CD8-positive, alpha-beta memory T cell (primary cell): ENCODE measurements at regions not wholly inside any gene's neighbourhood (a gene's known extent, or its start where the extent isn't known, plus 50 kb on each side); places are given as distances from the start of the nearest gene placed in this dataset.

Experiments
- CTCF ChIA-PET: fragments of 350-600 bp; sonication (Branson Sonifier 250); formaldehyde crosslinking; loops from one replicate; lab custom pipeline; 2021; ENCODE audit warnings: antibody characterized with exemption; lab: Charles Lee
- POLR2A ChIA-PET: fragments of 350-600 bp; sonication (Branson Sonifier 250); formaldehyde crosslinking; loops from one replicate; lab custom pipeline; 2021; ENCODE audit warnings: antibody characterized with exemption; lab: Charles Lee
- DNase-seq, 5 donors: peaks; one replicate each; pipeline versions ENCODE4 v3.0.0 to v3.0.0-alpha.2; 2020 to 2022; ENCODE audit warnings: mixed read lengths in 1 of 5
- H3K27ac ChIP-seq: one replicate; pipeline ENCODE4 v1.7.0; 2013; ENCODE audit warnings: low read depth, mild to moderate bottlenecking, low read length, moderate library complexity
- H3K27me3 ChIP-seq: 2 replicates; pipeline ENCODE4 v1.7.0; 2013; ENCODE audit warnings: low read length, mild to moderate bottlenecking; ENCODE audit not compliant: insufficient read depth, poor library complexity, severe bottlenecking
- H3K36me3 ChIP-seq: 2 replicates; pipeline ENCODE4 v1.7.0; 2013; ENCODE audit warnings: mild to moderate bottlenecking, low read length, moderate library complexity; ENCODE audit not compliant: insufficient read depth
- H3K4me1 ChIP-seq: 2 replicates; pipeline ENCODE4 v1.7.0; 2013; ENCODE audit warnings: mild to moderate bottlenecking, low read length, moderate library complexity; ENCODE audit not compliant: insufficient read depth
- H3K4me3 ChIP-seq: 2 replicates; pipeline ENCODE4 v1.7.0; 2013; ENCODE audit warnings: mild to moderate bottlenecking, low read length
- H3K9me3 ChIP-seq: 2 replicates; pipeline ENCODE4 v1.7.0; 2013; ENCODE audit warnings: mild to moderate bottlenecking, low read length
- H3K27ac Mint-ChIP-seq, 8 donors: one replicate each; pipeline ENCODE4 v1.8.0; 2020 to 2021; ENCODE audit warnings: mixed read lengths in 8 of 8, mild to moderate bottlenecking in 6 of 8, inconsistent platforms in 3 of 8, moderate library complexity in 3 of 8
- H3K27me3 Mint-ChIP-seq, 2 donors: one replicate each; pipeline ENCODE4 v1.8.0; 2020 to 2021; ENCODE audit warnings: mixed read lengths in 2 of 2, mild to moderate bottlenecking in 1 of 2, moderate library complexity in 1 of 2
- H3K36me3 Mint-ChIP-seq, 3 donors: one replicate each; pipeline ENCODE4 v1.8.0; 2020 to 2021; ENCODE audit warnings: mixed read lengths in 3 of 3, inconsistent platforms in 1 of 3, mild to moderate bottlenecking in 1 of 3
- H3K4me1 Mint-ChIP-seq, 3 donors: one replicate each; pipeline ENCODE4 v1.8.0; 2020 to 2021; ENCODE audit warnings: mixed read lengths in 3 of 3, inconsistent platforms in 1 of 3, mild to moderate bottlenecking in 1 of 3
- H3K4me3 Mint-ChIP-seq, 7 donors: one replicate each; pipeline ENCODE4 v1.8.0; 2020 to 2021; ENCODE audit warnings: mixed read lengths in 7 of 7, mild to moderate bottlenecking in 6 of 7, moderate library complexity in 4 of 7, inconsistent platforms in 2 of 7
- H3K9me3 Mint-ChIP-seq, 5 donors: one replicate each; pipeline ENCODE4 v1.8.0; 2020 to 2022; ENCODE audit warnings: mixed read lengths in 5 of 5, mild to moderate bottlenecking in 3 of 5, moderate library complexity in 2 of 5, inconsistent platforms in 1 of 5

DNA sequence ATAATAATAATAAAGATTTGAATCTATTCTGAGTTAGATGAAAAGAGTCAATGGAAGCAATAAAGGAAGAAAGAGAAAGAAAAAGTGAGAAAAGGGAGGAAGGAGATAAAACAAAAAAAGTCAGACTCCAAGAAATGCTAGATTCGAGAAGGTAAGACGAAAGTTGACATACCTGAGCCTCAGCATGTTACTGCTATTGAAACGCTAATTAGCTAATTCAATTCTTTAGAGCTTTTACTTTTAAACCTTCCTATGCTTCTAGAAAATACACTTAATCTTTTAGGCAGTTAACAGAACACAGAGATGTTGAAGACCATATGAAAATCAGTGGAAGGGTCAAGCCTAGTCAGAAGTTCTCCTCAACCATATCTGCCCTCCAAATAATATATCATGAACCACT lies 337.2 kb upstream of the ROBO2 start:
- no peaks in the 10 kb centered on the region for H3K27me3 Mint-ChIP-seq
- Histone ChIP-seq H3K4me3 (no peak overlapping the region), H3K27me3 (no peaks in the 10 kb centered on the region), H3K27ac (no peak overlapping the region), H3K9me3 (no peaks in the 10 kb centered on the region), H3K36me3 (no peaks in the 10 kb centered on the region), H3K4me1 (no peaks in the 10 kb centered on the region)
- no peaks in the 10 kb centered on the region for H3K36me3 Mint-ChIP-seq
- no peak overlapping the region for H3K27ac Mint-ChIP-seq
- no peak for DNase-seq
- H3K4me3 Mint-ChIP-seq = no peak overlapping the region
- ChIA-PET CTCF (no interaction called here), POLR2A (no interaction called here)
- H3K9me3 Mint-ChIP-seq = peaks cover 4 to 26% (median 9%) of the 10 kb centered on the region in 5 donors
- no peaks in the 10 kb centered on the region for H3K4me1 Mint-ChIP-seq

DNA sequence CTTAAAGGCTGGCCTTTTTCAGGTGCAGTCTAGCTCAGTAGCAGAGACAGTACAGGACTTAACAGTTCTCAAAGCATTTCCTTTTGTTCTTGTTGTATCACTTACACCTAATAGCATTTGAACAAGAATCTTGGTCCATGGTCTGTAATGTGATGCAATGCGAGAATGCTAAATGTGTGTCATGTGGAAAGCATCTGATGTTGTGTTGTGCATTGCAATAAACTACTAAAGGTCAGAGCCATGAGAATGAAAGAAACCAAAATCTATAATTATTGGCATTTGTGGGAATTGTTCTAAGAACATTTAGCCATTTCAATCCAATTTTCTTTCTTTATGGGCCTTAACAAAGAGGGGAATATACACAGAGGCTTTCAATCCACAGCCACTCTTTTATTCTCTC lies 324.5 kb upstream of the ROBO2 start:
- no peaks in the 10 kb centered on the region for H3K36me3 ChIP-seq
- H3K9me3 ChIP-seq = no peaks in the 10 kb centered on the region
- no peak for DNase-seq
- Mint-ChIP-seq H3K27ac (no peak overlapping the region), H3K9me3 (peaks cover 2 to 39% (median 5%) of the 10 kb centered on the region in 5 donors), H3K36me3 (no peaks in the 10 kb centered on the region), H3K4me1 (no peaks in the 10 kb centered on the region), H3K4me3 (no peak overlapping the region), H3K27me3 (no peaks in the 10 kb centered on the region)
- H3K4me3 ChIP-seq = no peak overlapping the region
- ChIA-PET CTCF (no interaction called here), POLR2A (no interaction called here)
- H3K4me1 ChIP-seq = no peaks in the 10 kb centered on the region
- H3K27me3 ChIP-seq = no peaks in the 10 kb centered on the region
- H3K27ac ChIP-seq = no peak overlapping the region

DNA sequence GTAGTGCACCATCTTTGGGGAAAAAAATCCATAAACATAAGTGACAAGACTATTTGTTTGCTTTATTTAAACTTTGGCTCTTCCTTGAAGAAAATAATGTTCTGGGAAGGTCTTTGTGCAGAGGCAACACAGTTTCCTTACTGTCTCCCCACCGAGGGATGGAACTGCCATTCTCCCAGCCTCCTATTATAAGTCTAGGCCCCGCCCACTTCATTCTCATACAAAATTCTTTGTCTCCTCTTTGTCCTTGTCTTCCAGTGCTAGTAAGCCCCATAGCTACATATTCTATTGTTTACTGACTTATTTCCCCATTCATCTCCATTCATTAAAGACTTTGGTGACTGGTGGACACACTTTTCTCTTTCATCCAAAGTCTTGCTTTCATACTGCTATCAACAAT lies 316.5 kb upstream of the ROBO2 start:
- H3K9me3 ChIP-seq = no peaks in the 10 kb centered on the region
- H3K36me3 Mint-ChIP-seq = no peaks in the 10 kb centered on the region
- H3K9me3 Mint-ChIP-seq = peaks cover 6 to 24% (median 16%) of the 10 kb centered on the region in 5 donors
- H3K4me3 ChIP-seq = no peak overlapping the region
- no peak for DNase-seq
- H3K27ac Mint-ChIP-seq = no peak overlapping the region
- H3K27ac ChIP-seq = no peak overlapping the region
- no peak overlapping the region for H3K4me3 Mint-ChIP-seq
- H3K27me3 Mint-ChIP-seq = no peaks in the 10 kb centered on the region
- no peaks in the 10 kb centered on the region for H3K27me3 ChIP-seq
- CTCF ChIA-PET = no interaction called here
- H3K36me3 ChIP-seq = no peaks in the 10 kb centered on the region
- H3K4me1 ChIP-seq = no peaks in the 10 kb centered on the region
- POLR2A ChIA-PET = no interaction called here
- no peaks in the 10 kb centered on the region for H3K4me1 Mint-ChIP-seq

DNA sequence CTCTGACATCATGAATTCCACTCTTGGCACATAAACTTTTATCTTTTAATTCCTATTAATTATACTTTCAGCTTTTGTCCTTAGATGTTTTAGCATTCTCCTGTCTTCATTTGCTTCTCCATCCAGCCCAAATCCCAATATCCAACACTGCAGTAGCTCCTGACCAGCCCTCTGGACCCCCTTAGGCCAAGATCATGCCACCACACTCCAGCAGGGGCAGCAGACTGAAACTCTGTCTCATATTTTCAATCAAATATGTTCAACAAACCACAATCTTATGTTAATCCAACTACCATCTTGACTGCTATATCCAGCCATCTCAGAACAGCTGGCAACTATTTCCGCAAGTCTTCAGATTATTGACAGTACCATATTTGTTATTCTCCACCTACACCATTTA lies 315.8 kb upstream of the ROBO2 start:
- H3K9me3 ChIP-seq = no peaks in the 10 kb centered on the region

DNA sequence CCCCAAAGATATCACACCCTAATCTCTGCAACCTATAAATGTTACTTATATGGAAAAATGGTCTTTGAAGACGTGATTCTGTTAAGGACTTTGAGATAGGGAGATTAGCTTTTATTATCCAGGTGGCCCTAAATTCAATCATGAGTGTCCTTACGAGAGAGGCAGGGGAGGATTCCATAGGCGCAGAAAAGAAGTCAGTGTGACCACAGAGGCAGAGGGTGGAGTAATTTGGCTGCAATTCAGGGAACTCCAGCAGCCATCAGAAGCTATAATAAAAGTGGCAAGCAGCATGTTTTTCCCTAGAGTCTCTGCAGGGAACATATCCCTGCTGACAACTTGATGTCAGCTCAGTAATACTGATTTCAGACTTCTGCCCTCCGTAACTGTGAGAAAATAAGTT lies 315.2 kb upstream of the ROBO2 start:
- Histone ChIP-seq H3K9me3 (no peaks in the 10 kb centered on the region), H3K4me3 (no peak overlapping the region), H3K36me3 (no peaks in the 10 kb centered on the region), H3K4me1 (no peaks in the 10 kb centered on the region), H3K27ac (no peak overlapping the region), H3K27me3 (no peaks in the 10 kb centered on the region)
- H3K4me1 Mint-ChIP-seq = no peaks in the 10 kb centered on the region
- no peak for DNase-seq
- H3K27me3 Mint-ChIP-seq = no peaks in the 10 kb centered on the region
- ChIA-PET CTCF (no interaction called here), POLR2A (no interaction called here)
- H3K4me3 Mint-ChIP-seq = no peak overlapping the region
- peaks cover 6 to 25% (median 16%) of the 10 kb centered on the region in 5 donors for H3K9me3 Mint-ChIP-seq
- H3K27ac Mint-ChIP-seq = no peak overlapping the region
- no peaks in the 10 kb centered on the region for H3K36me3 Mint-ChIP-seq

More for the DNA sequence above, 315.8 kb upstream of the ROBO2 start:
- Histone ChIP-seq H3K27ac (no peak overlapping the region), H3K36me3 (no peaks in the 10 kb centered on the region), H3K4me1 (no peaks in the 10 kb centered on the region), H3K27me3 (no peaks in the 10 kb centered on the region), H3K4me3 (no peak overlapping the region)
- ChIA-PET POLR2A (no interaction called here), CTCF (no interaction called here)
- Mint-ChIP-seq H3K4me3 (no peak overlapping the region), H3K27ac (no peak overlapping the region), H3K36me3 (no peaks in the 10 kb centered on the region), H3K4me1 (no peaks in the 10 kb centered on the region), H3K9me3 (peaks cover 6 to 25% (median 16%) of the 10 kb centered on the region in 5 donors), H3K27me3 (no peaks in the 10 kb centered on the region)
- DNase-seq = no peak

DNA sequence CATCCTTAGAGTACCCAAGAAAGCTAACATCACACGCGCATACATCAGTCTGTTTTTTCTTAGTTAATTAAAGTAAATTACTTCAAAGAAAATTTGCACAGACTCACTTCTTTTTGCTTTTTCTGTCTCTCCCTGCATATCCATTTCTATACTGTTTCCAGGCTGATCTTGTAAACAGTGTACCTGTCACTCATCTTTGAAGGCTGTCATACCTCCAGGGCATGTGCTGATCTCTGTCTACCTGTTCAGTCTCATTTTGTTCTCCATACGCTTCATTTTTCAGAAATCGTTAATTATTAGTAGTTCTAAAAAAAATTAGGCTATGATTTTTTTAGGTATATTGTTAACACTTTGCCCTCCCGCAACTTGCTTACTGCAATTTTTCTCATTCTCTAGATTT lies 313.9 kb upstream of the ROBO2 start:
- H3K4me3 Mint-ChIP-seq = no peak overlapping the region
- H3K4me1 ChIP-seq = no peaks in the 10 kb centered on the region
- H3K4me1 Mint-ChIP-seq = no peaks in the 10 kb centered on the region
- no peak overlapping the region for H3K4me3 ChIP-seq
- ChIA-PET CTCF (no interaction called here), POLR2A (no interaction called here)
- no peak overlapping the region for H3K27ac Mint-ChIP-seq
- no peak overlapping the region for H3K27ac ChIP-seq
- no peaks in the 10 kb centered on the region for H3K9me3 ChIP-seq
- H3K27me3 Mint-ChIP-seq = no peaks in the 10 kb centered on the region
- H3K27me3 ChIP-seq = no peaks in the 10 kb centered on the region
- no peak for DNase-seq
- no peaks in the 10 kb centered on the region for H3K36me3 Mint-ChIP-seq
- H3K36me3 ChIP-seq = no peaks in the 10 kb centered on the region
- peaks cover 6 to 25% (median 15%) of the 10 kb centered on the region in 5 donors for H3K9me3 Mint-ChIP-seq

DNA sequence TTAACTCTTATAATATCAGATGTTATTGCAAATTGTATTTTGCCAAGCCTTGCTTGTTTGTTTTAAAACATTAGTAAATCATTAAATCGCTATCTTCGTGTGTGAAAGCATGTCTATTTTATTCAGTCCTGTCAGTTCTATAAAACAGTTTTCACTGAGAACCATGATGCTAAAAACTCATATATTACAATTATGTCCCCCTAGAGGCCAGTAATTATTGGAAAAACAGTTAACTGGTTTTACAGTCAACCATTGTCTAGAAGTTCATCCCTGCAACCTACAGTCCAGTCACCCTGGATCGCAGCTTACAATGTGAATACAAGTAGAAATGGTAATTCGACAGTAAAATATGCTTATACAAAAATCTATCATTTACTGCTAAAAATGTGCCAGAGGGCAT lies 311.5 kb upstream of the ROBO2 start:
- Mint-ChIP-seq H3K36me3 (no peaks in the 10 kb centered on the region), H3K4me3 (no peak overlapping the region), H3K4me1 (no peaks in the 10 kb centered on the region), H3K27me3 (no peaks in the 10 kb centered on the region), H3K27ac (no peak overlapping the region), H3K9me3 (peaks cover 6 to 35% (median 16%) of the 10 kb centered on the region in 5 donors)
- CTCF ChIA-PET = no interaction called here
- no peaks in the 10 kb centered on the region for H3K4me1 ChIP-seq
- no peaks in the 10 kb centered on the region for H3K9me3 ChIP-seq
- H3K27me3 ChIP-seq = no peaks in the 10 kb centered on the region
- POLR2A ChIA-PET = no interaction called here
- no peak overlapping the region for H3K4me3 ChIP-seq
- H3K36me3 ChIP-seq = no peaks in the 10 kb centered on the region
- H3K27ac ChIP-seq = no peak overlapping the region
- no peak for DNase-seq

DNA sequence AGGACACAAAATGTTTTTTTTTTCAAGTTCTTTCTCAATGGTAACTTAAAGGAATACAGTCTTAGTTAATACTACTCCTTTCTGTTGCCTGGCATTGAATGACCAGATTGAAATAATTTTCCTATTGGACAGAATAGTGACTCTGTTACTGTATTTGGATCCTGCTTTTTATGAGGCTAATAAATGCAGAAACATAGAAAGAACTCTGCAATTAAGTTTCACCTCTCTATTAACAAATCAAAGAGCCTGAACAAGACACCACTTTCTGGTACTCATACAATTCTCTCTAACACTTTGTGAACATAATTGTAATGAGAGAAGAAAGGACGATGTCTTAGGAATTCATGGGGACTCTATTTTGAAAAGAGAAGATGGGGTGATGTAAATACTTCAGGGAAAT lies 308.4 kb upstream of the ROBO2 start:
- Mint-ChIP-seq H3K9me3 (peaks cover 4 to 37% (median 12%) of the 10 kb centered on the region in 5 donors), H3K4me3 (no peak overlapping the region), H3K27ac (no peak overlapping the region), H3K27me3 (no peaks in the 10 kb centered on the region), H3K36me3 (no peaks in the 10 kb centered on the region), H3K4me1 (no peaks in the 10 kb centered on the region)
- ChIA-PET POLR2A (no interaction called here), CTCF (no interaction called here)
- Histone ChIP-seq H3K27ac (no peak overlapping the region), H3K9me3 (no peaks in the 10 kb centered on the region), H3K27me3 (no peaks in the 10 kb centered on the region), H3K4me3 (no peak overlapping the region), H3K4me1 (no peaks in the 10 kb centered on the region), H3K36me3 (no peaks in the 10 kb centered on the region)
- DNase-seq = no peak
